ENCODE measurements at regions not wholly inside any gene's neighbourhood (a gene's known extent, or its start where the extent isn't known, plus 50 kb on each side); places are given as distances from the start of the nearest gene placed in this dataset.
"Not testable (repeated sequence)": the region's sequence is repeated elsewhere in the genome, so short reads cannot be mapped to it uniquely, and the experiment has no call there.

DNA sequence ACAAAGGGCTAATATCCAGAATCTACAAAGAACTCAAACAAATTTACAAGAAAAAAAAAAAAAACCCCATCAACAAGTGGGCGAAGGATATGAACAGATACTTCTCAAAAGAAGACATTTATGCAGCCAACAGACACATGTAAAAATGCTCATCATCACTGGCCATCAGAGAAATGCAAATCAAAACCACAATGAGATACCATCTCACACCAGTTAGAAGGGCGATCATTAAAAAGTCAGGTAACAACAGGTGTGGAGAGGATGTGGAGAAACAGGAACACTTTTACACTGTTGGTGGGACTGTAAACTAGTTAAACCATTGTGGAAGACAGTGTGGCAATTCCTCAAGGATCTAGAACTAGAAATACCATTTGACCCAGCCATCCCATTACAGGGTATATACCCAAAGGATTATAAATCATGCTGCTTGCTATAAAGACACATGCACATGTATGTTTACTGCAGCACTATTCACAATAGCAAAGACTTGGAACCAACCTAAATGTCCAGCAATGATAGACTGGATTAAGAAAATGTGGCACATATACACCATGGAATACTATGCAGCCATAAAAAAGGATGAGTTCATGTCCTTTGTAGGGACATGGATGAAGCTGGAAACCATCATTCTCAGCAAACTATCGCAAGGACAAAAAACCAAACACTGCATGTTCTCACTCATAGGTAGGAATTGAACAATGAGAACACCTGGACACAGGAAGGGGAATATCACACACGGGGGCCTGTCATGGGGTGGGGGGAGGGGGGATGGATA is 222.4 kb upstream of the RUNX1 start:
- H3K27me3 Mint-ChIP-seq; H3K36me3 Mint-ChIP-seq; H3K4me1 ChIP-seq (ENCODE audit: control insufficient read depth in 2 of 2, insufficient read depth in 2 of 2, low read length in 2 of 2); H3K4me3 Mint-ChIP-seq; intact Hi-C loops (cut with micrococcal nuclease); H3K9me3 ChIP-seq (ENCODE audit: control insufficient read depth in 2 of 3, low read length in 3 of 3); H3K4me3 ChIP-seq (ENCODE audit: low read length); H3K27ac Mint-ChIP-seq; H3K27me3 ChIP-seq (ENCODE audit: control insufficient read depth in 2 of 2, insufficient read depth in 2 of 2, low read length in 2 of 2); CTCF ChIA-PET; H3K27ac ChIP-seq (ENCODE audit: low read depth, low read length); H3K36me3 ChIP-seq (ENCODE audit: control insufficient read depth in 2 of 3, insufficient read depth in 3 of 3, low read length in 3 of 3); DNase-seq; ATAC-seq; POLR2A ChIA-PET: not testable (repeated sequence)
- Mint-ChIP-seq H3K4me1 (peaks cover 0 to 13% (median 5%) of the 10 kb centered on the region in 7 donors), H3K9me3 (peaks cover 0 to 13% (median 0%) of the 10 kb centered on the region in 11 donors)

- intact Hi-C loops (cut with micrococcal nuclease): no loop called here
- no peak for DNase-seq
- H3K27ac ChIP-seq (ENCODE audit: low read depth, low read length): no peak overlapping the region
- peaks cover 0 to 9% (median 0%) of the 10 kb centered on the region in 7 donors for H3K4me1 Mint-ChIP-seq
- peaks cover 0 to 8% (median 0%) of the 10 kb centered on the region in 5 donors for H3K27me3 Mint-ChIP-seq
- no peak overlapping the region for H3K4me3 ChIP-seq (ENCODE audit: low read length)
- no peak for ATAC-seq
- POLR2A ChIA-PET: no interaction called here
- H3K36me3 Mint-ChIP-seq: peaks cover 0 to 2% (median 0%) of the 10 kb centered on the region in 5 donors
- no peaks in the 10 kb centered on the region for H3K4me1 ChIP-seq (ENCODE audit: control insufficient read depth in 2 of 2, insufficient read depth in 2 of 2, low read length in 2 of 2)
- no peaks in the 10 kb centered on the region for H3K9me3 ChIP-seq (ENCODE audit: control insufficient read depth in 2 of 3, low read length in 3 of 3)
- CTCF ChIA-PET: no interaction called here
- no peak overlapping the region for H3K27ac Mint-ChIP-seq
- no peak overlapping the region for H3K4me3 Mint-ChIP-seq
- peaks cover 0 to 15% (median 0%) of the 10 kb centered on the region in 11 donors for H3K9me3 Mint-ChIP-seq
- no peaks in the 10 kb centered on the region for H3K27me3 ChIP-seq (ENCODE audit: control insufficient read depth in 2 of 2, insufficient read depth in 2 of 2, low read length in 2 of 2)
- no peaks in the 10 kb centered on the region for H3K36me3 ChIP-seq (ENCODE audit: control insufficient read depth in 2 of 3, insufficient read depth in 3 of 3, low read length in 3 of 3)
These were observed 219.7 kb upstream of the RUNX1 start for GRCh38 chr21:35268817-35269216.

GRCh38 chr21:35268261-35268660 is 219.2 kb upstream of the RUNX1 start:
- DNase-seq: no peak
- Mint-ChIP-seq H3K27ac (no peak overlapping the region), H3K36me3 (peaks cover 0 to 2% (median 0%) of the 10 kb centered on the region in 5 donors), H3K27me3 (peaks cover 0 to 8% (median 0%) of the 10 kb centered on the region in 5 donors), H3K4me1 (peaks cover 0 to 9% (median 0%) of the 10 kb centered on the region in 7 donors), H3K9me3 (peaks cover 0 to 15% (median 0%) of the 10 kb centered on the region in 11 donors), H3K4me3 (no peak overlapping the region)
- H3K27ac ChIP-seq (ENCODE audit: low read depth, low read length): no peak overlapping the region
- CTCF ChIA-PET: no interaction called here
- no peaks in the 10 kb centered on the region for H3K27me3 ChIP-seq (ENCODE audit: control insufficient read depth in 2 of 2, insufficient read depth in 2 of 2, low read length in 2 of 2)
- H3K4me1 ChIP-seq (ENCODE audit: control insufficient read depth in 2 of 2, insufficient read depth in 2 of 2, low read length in 2 of 2): no peaks in the 10 kb centered on the region
- no peaks in the 10 kb centered on the region for H3K9me3 ChIP-seq (ENCODE audit: control insufficient read depth in 2 of 3, low read length in 3 of 3)
- no peaks in the 10 kb centered on the region for H3K36me3 ChIP-seq (ENCODE audit: control insufficient read depth in 2 of 3, insufficient read depth in 3 of 3, low read length in 3 of 3)
- ATAC-seq: no peak
- POLR2A ChIA-PET: no interaction called here
- intact Hi-C loops (cut with micrococcal nuclease): no loop called here
- no peak overlapping the region for H3K4me3 ChIP-seq (ENCODE audit: low read length)

- CTCF ChIA-PET: no interaction called here
- Mint-ChIP-seq H3K27ac (no peak overlapping the region), H3K4me3 (no peak overlapping the region), H3K4me1 (peaks cover 0 to 9% (median 0%) of the 10 kb centered on the region in 7 donors), H3K9me3 (peaks cover 0 to 11% (median 2%) of the 10 kb centered on the region in 11 donors), H3K27me3 (peaks cover 0 to 8% (median 0%) of the 10 kb centered on the region in 5 donors), H3K36me3 (peaks cover 0 to 2% (median 0%) of the 10 kb centered on the region in 5 donors)
- Histone ChIP-seq H3K9me3 (ENCODE audit: control insufficient read depth in 2 of 3, low read length in 3 of 3) (no peaks in the 10 kb centered on the region), H3K27ac (ENCODE audit: low read depth, low read length) (no peak overlapping the region), H3K4me1 (ENCODE audit: control insufficient read depth in 2 of 2, insufficient read depth in 2 of 2, low read length in 2 of 2) (no peaks in the 10 kb centered on the region), H3K27me3 (ENCODE audit: control insufficient read depth in 2 of 2, insufficient read depth in 2 of 2, low read length in 2 of 2) (no peaks in the 10 kb centered on the region), H3K4me3 (ENCODE audit: low read length) (no peak overlapping the region), H3K36me3 (ENCODE audit: control insufficient read depth in 2 of 3, insufficient read depth in 3 of 3, low read length in 3 of 3) (no peaks in the 10 kb centered on the region)
- intact Hi-C loops (cut with micrococcal nuclease): no loop called here
- no peak for ATAC-seq
- no peak for DNase-seq
- POLR2A ChIA-PET: no interaction called here
These were observed 217.4 kb upstream of the RUNX1 start for GRCh38 chr21:35266546-35266945.

DNA sequence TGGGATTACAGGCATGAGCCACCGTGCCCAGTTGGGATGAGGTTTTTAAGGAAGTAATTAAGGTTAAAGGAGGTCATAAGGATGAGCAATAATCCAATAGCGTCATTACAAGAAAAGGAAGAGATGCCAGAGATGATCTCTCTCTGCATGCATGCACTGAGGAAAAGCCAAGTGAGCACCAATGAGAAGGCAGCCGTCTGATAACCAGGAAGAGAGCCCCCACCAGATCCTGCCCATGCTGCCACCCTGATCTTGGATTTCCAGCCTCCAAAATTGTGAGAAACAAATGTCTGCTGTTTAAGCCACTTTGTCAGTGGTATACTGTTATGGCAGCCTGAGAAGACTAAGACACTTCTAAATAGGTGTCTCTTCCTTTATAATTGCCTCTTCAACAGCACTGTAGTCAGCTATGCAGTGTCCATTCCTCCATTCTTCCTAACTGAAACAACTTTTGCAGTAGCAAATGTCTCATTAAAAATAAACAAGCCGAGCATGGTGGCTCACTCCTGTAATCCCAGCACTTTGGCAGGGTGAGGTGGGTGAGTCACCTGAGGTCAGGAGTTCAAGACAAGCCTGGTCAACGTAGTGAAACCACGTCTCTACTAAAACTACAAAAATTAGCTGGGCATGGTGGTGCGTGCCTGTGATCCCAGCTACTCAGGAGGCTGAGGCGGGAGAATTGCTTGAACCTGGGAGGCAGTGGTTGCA is 216.2 kb upstream of the RUNX1 start:
- no peaks in the 10 kb centered on the region for H3K4me1 ChIP-seq (ENCODE audit: control insufficient read depth in 2 of 2, insufficient read depth in 2 of 2, low read length in 2 of 2)
- no peak overlapping the region for H3K4me3 Mint-ChIP-seq
- no peak overlapping the region for H3K27ac ChIP-seq (ENCODE audit: low read depth, low read length)
- H3K27me3 Mint-ChIP-seq: peaks cover 0 to 8% (median 0%) of the 10 kb centered on the region in 5 donors
- no peaks in the 10 kb centered on the region for H3K9me3 ChIP-seq (ENCODE audit: control insufficient read depth in 2 of 3, low read length in 3 of 3)
- intact Hi-C loops (cut with micrococcal nuclease): no loop called here
- ChIA-PET CTCF (no interaction called here), POLR2A (no interaction called here)
- peaks cover 0 to 4% (median 0%) of the 10 kb centered on the region in 5 donors for H3K36me3 Mint-ChIP-seq
- H3K36me3 ChIP-seq (ENCODE audit: control insufficient read depth in 2 of 3, insufficient read depth in 3 of 3, low read length in 3 of 3): no peaks in the 10 kb centered on the region
- no peak overlapping the region for H3K4me3 ChIP-seq (ENCODE audit: low read length)
- H3K9me3 Mint-ChIP-seq: peaks cover 0 to 9% (median 3%) of the 10 kb centered on the region in 11 donors
- ATAC-seq: no peak
- no peak for DNase-seq
- H3K27me3 ChIP-seq (ENCODE audit: control insufficient read depth in 2 of 2, insufficient read depth in 2 of 2, low read length in 2 of 2): no peaks in the 10 kb centered on the region
- peak overlapping the region in 1 of 9 donors; percentile 76 for H3K27ac Mint-ChIP-seq
- peaks cover 0 to 9% (median 0%) of the 10 kb centered on the region in 7 donors for H3K4me1 Mint-ChIP-seq

DNA sequence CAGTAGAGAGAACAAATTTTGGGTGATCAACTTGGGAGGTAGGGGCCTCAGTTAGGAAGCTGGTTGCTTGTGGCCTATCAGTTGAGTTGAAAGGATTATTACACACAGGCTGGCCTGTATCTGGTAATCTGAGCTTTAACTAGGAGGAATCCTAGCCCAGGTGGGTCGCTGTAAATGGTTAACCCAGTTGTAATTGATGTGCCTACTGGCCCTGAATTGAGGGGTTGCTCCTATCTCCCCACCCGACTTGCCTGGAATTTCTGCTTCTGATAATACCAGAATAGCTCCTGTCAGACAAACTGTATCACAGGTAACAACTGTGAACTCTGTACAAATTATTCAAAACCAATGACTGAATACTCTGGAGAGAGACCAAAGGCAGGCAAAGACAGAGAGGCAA is 210.4 kb upstream of the RUNX1 start:
- Mint-ChIP-seq H3K4me3 (no peak overlapping the region), H3K36me3 (peaks cover 0 to 4% (median 0%) of the 10 kb centered on the region in 5 donors)
- intact Hi-C loops (cut with micrococcal nuclease): no loop called here

More for the DNA sequence above, 210.4 kb upstream of the RUNX1 start:
- Histone ChIP-seq H3K4me1 (ENCODE audit: control insufficient read depth in 2 of 2, insufficient read depth in 2 of 2, low read length in 2 of 2) (no peaks in the 10 kb centered on the region), H3K27ac (ENCODE audit: low read depth, low read length) (no peak overlapping the region), H3K4me3 (ENCODE audit: low read length) (no peak overlapping the region), H3K27me3 (ENCODE audit: control insufficient read depth in 2 of 2, insufficient read depth in 2 of 2, low read length in 2 of 2) (no peaks in the 10 kb centered on the region), H3K36me3 (ENCODE audit: control insufficient read depth in 2 of 3, insufficient read depth in 3 of 3, low read length in 3 of 3) (no peaks in the 10 kb centered on the region), H3K9me3 (ENCODE audit: control insufficient read depth in 2 of 3, low read length in 3 of 3) (no peaks in the 10 kb centered on the region)
- Mint-ChIP-seq H3K27me3 (peaks cover 0 to 4% (median 0%) of the 10 kb centered on the region in 5 donors), H3K27ac (peak overlapping the region in 1 of 9 donors; percentile 21), H3K9me3 (peaks cover 0 to 8% (median 3%) of the 10 kb centered on the region in 11 donors), H3K4me1 (peaks cover 0 to 4% (median 0%) of the 10 kb centered on the region in 7 donors)
- ChIA-PET POLR2A (no interaction called here), CTCF (no interaction called here)
- no peak for DNase-seq
- no peak for ATAC-seq
